ENCODE measurements at regions not wholly inside any gene's neighbourhood (a gene's known extent, or its start where the extent isn't known, plus 50 kb on each side); places are given as distances from the start of the nearest gene placed in this dataset.
"Not testable (repeated sequence)": the region's sequence is repeated elsewhere in the genome, so short reads cannot be mapped to it uniquely, and the experiment has no call there.

GRCh38 chr6:137933696-137934095 is 66.6 kb downstream of the TNFAIP3 start:
- DNase-seq (ENCODE audit: low spot score in 2 of 2) (no peak), ATAC-seq (peak in 1 of 2 donors; percentile 54)
- Mint-ChIP-seq H3K27ac (no peak overlapping the region), H3K9me3 (peaks cover 5 to 21% of the 10 kb centered on the region in 2 donors), H3K36me3 (peaks cover 15 to 28% of the 10 kb centered on the region in 2 donors)

- peaks cover 5 to 26% of the 10 kb centered on the region in 2 donors for H3K9me3 Mint-ChIP-seq
- DNase-seq (ENCODE audit: low spot score in 2 of 2) (no peak), ATAC-seq (no peak)
- H3K27ac Mint-ChIP-seq, result no peak overlapping the region
- H3K36me3 Mint-ChIP-seq, result peaks cover 20 to 34% of the 10 kb centered on the region in 2 donors
Observed at GRCh38 chr6:137936798-137937197, 69.7 kb downstream of the TNFAIP3 start.

GRCh38 chr6:137937834-137938233 is 70.8 kb downstream of the TNFAIP3 start:
- peaks cover 5 to 26% of the 10 kb centered on the region in 2 donors for H3K9me3 Mint-ChIP-seq
- no peak for DNase-seq (ENCODE audit: low spot score in 2 of 2)
- peaks cover 20 to 40% of the 10 kb centered on the region in 2 donors for H3K36me3 Mint-ChIP-seq
- H3K27ac Mint-ChIP-seq, result no peak overlapping the region
- ATAC-seq, result no peak

- peaks cover 20 to 40% of the 10 kb centered on the region in 2 donors for H3K36me3 Mint-ChIP-seq
- H3K9me3 Mint-ChIP-seq, result peaks cover 5 to 26% of the 10 kb centered on the region in 2 donors
- H3K27ac Mint-ChIP-seq, result no peak overlapping the region
- DNase-seq (ENCODE audit: low spot score in 2 of 2) (no peak), ATAC-seq (no peak)
Observed at GRCh38 chr6:137938770-137939379, 71.8 kb downstream of the TNFAIP3 start.

GRCh38 chr6:137941995-137942394 is 74.9 kb downstream of the TNFAIP3 start:
- no peak for ATAC-seq
- Mint-ChIP-seq H3K27ac (no peak overlapping the region), H3K36me3 (peaks cover 16 to 25% of the 10 kb centered on the region in 2 donors)

GRCh38 chr6:137942736-137943135 is 75.7 kb downstream of the TNFAIP3 start:
- no peak for ATAC-seq
- DNase-seq (ENCODE audit: low spot score in 2 of 2), result no peak
- Mint-ChIP-seq H3K9me3 (peaks cover 5 to 14% of the 10 kb centered on the region in 2 donors), H3K36me3 (peaks cover 15 to 21% of the 10 kb centered on the region in 2 donors), H3K27ac (no peak overlapping the region)

More at GRCh38 chr6:137941995-137942394, 74.9 kb downstream of the TNFAIP3 start:
- H3K9me3 Mint-ChIP-seq, result peaks cover 5 to 15% of the 10 kb centered on the region in 2 donors
- no peak for DNase-seq (ENCODE audit: low spot score in 2 of 2)

GRCh38 chr6:137944381-137944780 is 77.3 kb downstream of the TNFAIP3 start:
- not testable (repeated sequence) for H3K27ac Mint-ChIP-seq; H3K9me3 Mint-ChIP-seq; H3K36me3 Mint-ChIP-seq; DNase-seq (ENCODE audit: low spot score in 2 of 2)
- peak; percentile 20 to 26 for ATAC-seq

GRCh38 chr6:137944793-137945498 is 77.9 kb downstream of the TNFAIP3 start:
- Mint-ChIP-seq H3K36me3 (peaks cover 0 to 6% of the 10 kb centered on the region in 2 donors), H3K27ac (no peak overlapping the region), H3K9me3 (no peaks in the 10 kb centered on the region)
- ATAC-seq, result peak; percentile 31 to 44
- no peak for DNase-seq (ENCODE audit: low spot score in 2 of 2)

GRCh38 chr6:137949686-137950390 is 82.8 kb downstream of the TNFAIP3 start:
- H3K9me3 Mint-ChIP-seq, result peaks cover 0 to 5% of the 10 kb centered on the region in 2 donors
- DNase-seq (ENCODE audit: low spot score in 2 of 2) (no peak), ATAC-seq (peak; percentile 79 to 90)
- H3K27ac Mint-ChIP-seq, result peak overlapping the region; percentile 73 to 95
- H3K36me3 Mint-ChIP-seq, result peaks cover 0 to 4% of the 10 kb centered on the region in 2 donors

- H3K9me3 Mint-ChIP-seq, result peaks cover 0 to 5% of the 10 kb centered on the region in 2 donors
- no peak for ATAC-seq
- H3K36me3 Mint-ChIP-seq, result peaks cover 0 to 4% of the 10 kb centered on the region in 2 donors
- no peak for DNase-seq (ENCODE audit: low spot score in 2 of 2)
- peak overlapping the region in 1 of 2 donors; percentile 95 for H3K27ac Mint-ChIP-seq
Observed at GRCh38 chr6:137950581-137950980, 83.5 kb downstream of the TNFAIP3 start.

- no peak for DNase-seq (ENCODE audit: low spot score in 2 of 2)
- H3K27ac Mint-ChIP-seq, result no peak overlapping the region
- no peak for ATAC-seq
- H3K9me3 Mint-ChIP-seq, result peaks cover 0 to 5% of the 10 kb centered on the region in 2 donors
- peaks cover 0 to 4% of the 10 kb centered on the region in 2 donors for H3K36me3 Mint-ChIP-seq
Observed at GRCh38 chr6:137951064-137951597, 84.1 kb downstream of the TNFAIP3 start.

GRCh38 chr6:137952247-137952646 is 85.2 kb downstream of the TNFAIP3 start:
- ATAC-seq (no peak), DNase-seq (ENCODE audit: low spot score in 2 of 2) (no peak)
- H3K36me3 Mint-ChIP-seq, result peaks cover 0 to 4% of the 10 kb centered on the region in 2 donors
- H3K9me3 Mint-ChIP-seq, result peaks cover 0 to 5% of the 10 kb centered on the region in 2 donors
- no peak overlapping the region for H3K27ac Mint-ChIP-seq

- DNase-seq (ENCODE audit: low spot score in 2 of 2) (no peak), ATAC-seq (no peak)
- Mint-ChIP-seq H3K27ac (no peak overlapping the region), H3K36me3 (peaks cover 0 to 7% of the 10 kb centered on the region in 2 donors), H3K9me3 (peaks cover 0 to 7% of the 10 kb centered on the region in 2 donors)
Observed at GRCh38 chr6:137953761-137954160, 86.7 kb downstream of the TNFAIP3 start.

- DNase-seq (ENCODE audit: low spot score in 2 of 2) (no peak), ATAC-seq (no peak)
- Mint-ChIP-seq H3K36me3 (peaks cover 0 to 10% of the 10 kb centered on the region in 2 donors), H3K9me3 (peaks cover 0 to 10% of the 10 kb centered on the region in 2 donors), H3K27ac (no peak overlapping the region)
Observed at GRCh38 chr6:137954253-137954652, 87.2 kb downstream of the TNFAIP3 start.

- H3K36me3 Mint-ChIP-seq, result peaks cover 0 to 20% of the 10 kb centered on the region in 2 donors
- DNase-seq (ENCODE audit: low spot score in 2 of 2) (no peak), ATAC-seq (no peak)
- peaks cover 0 to 15% of the 10 kb centered on the region in 2 donors for H3K9me3 Mint-ChIP-seq
- H3K27ac Mint-ChIP-seq, result no peak overlapping the region
Observed at GRCh38 chr6:137956098-137956488, 89.0 kb downstream of the TNFAIP3 start.

GRCh38 chr6:137957471-137957870 is 90.4 kb downstream of the TNFAIP3 start:
- peaks cover 0 to 18% of the 10 kb centered on the region in 2 donors for H3K9me3 Mint-ChIP-seq
- no peak for ATAC-seq

More at GRCh38 chr6:137957471-137957870, 90.4 kb downstream of the TNFAIP3 start:
- Mint-ChIP-seq H3K27ac (no peak overlapping the region), H3K36me3 (peaks cover 0 to 20% of the 10 kb centered on the region in 2 donors)
- DNase-seq (ENCODE audit: low spot score in 2 of 2), result no peak

All from activated naive CD4-positive, alpha-beta T cell treated with anti-CD3 and anti-CD28 coated beads, Interleukin-2, amount 50 U/mL, for 72 hours (primary cell).